Prostate gland (tissue), 2 donors: ENCODE measurements at regions not wholly inside any gene's neighbourhood (a gene's known extent, or its start where the extent isn't known, plus 50 kb on each side); places are given as distances from the start of the nearest gene placed in this dataset.

Experiments
- DNase-seq: peaks from one replicate; pipeline ENCODE4 v3.0.0-alpha.2; 2019; ENCODE audit warnings: low spot score
- H3K27ac ChIP-seq, 2 donors: fragments of 200-600 bp; sonication (generic); 2 replicates each; pipeline ENCODE4 v1.5.1; 2017 to 2019
- H3K27me3 ChIP-seq: fragments of 200-600 bp; sonication (generic); replicated peaks from 2 replicates; pipeline ENCODE4 v1.5.1; 2019; ENCODE audit not compliant: insufficient read depth
- H3K36me3 ChIP-seq, 2 donors: fragments of 200-600 bp; sonication (generic); 1 replicate in 1 of 2; 2 replicates in 1 of 2; pipeline versions ENCODE4 v1.5.1 to v1.8.1; 2017 to 2019
- H3K4me1 ChIP-seq: fragments of 200-600 bp; sonication (generic); replicated peaks from 2 replicates; pipeline ENCODE4 v1.5.1; 2019
- H3K4me3 ChIP-seq, 2 donors: fragments of 200-600 bp; sonication (generic); 2 replicates each; pipeline ENCODE4 v1.5.1; 2017 to 2019
- H3K9me3 ChIP-seq: fragments of 200-600 bp; sonication (generic); 2 replicates; pipeline ENCODE4 v1.5.1; 2017
- CTCF ChIP-seq, 4 experiments: fragments of 200-600 bp in 2 of 4; fragments of 450-650 bp in 2 of 4; sonication (generic) in 2 of 4; IDR thresholded peaks; 1 replicate in 3 of 4; 2 replicates in 1 of 4; pipeline ENCODE4 v1.5.1; 2016 to 2019; ENCODE audit warnings: antibody characterized with exemption in 4 of 4, mild to moderate bottlenecking in 2 of 4, moderate library complexity in 2 of 4
- POLR2A ChIP-seq: fragments of 450-650 bp; IDR thresholded peaks from one replicate; pipeline ENCODE4 v1.6.1; 2016; ENCODE audit warnings: antibody characterized with exemption, mild to moderate bottlenecking
- POLR2AphosphoS5 ChIP-seq: sonication (generic); formaldehyde crosslinking; IDR thresholded peaks from one replicate; pipeline ENCODE4 v1.6.1; 2017; ENCODE audit warnings: antibody characterized with exemption
- WGBS: methylation state at CpG from one replicate; pipeline ENCODE4 v1.1.5; 2018; 5-methylcytosine and 5-hydroxymethylcytosine counted together
- intact Hi-C: fragments of 100-400 bp; cut with DNase I; formaldehyde crosslinking; loops from one replicate; pipeline ENCODE4 v1.14.2; 2022

- WGBS: 27% methylated on average over 3 of the region's 3 CpGs
- Histone ChIP-seq H3K36me3 (no peaks in the 10 kb centered on the region), H3K9me3 (no peaks in the 10 kb centered on the region), H3K4me3 (no peak overlapping the region), H3K4me1 (no peaks in the 10 kb centered on the region), H3K27ac (no peak overlapping the region), H3K27me3 (no peaks in the 10 kb centered on the region)
- TF ChIP-seq POLR2A (no peak), CTCF (IDR thresholded peaks at IDR 0.05) (no peak), POLR2AphosphoS5 (no peak)
- DNase-seq: no peak
- intact Hi-C loops: no loop called here
Observed at GRCh38 chr12:20040831-20041230, 327.5 kb upstream of the PDE3A start.

- WGBS: 91% methylated on average over 1 of the region's 1 CpG
- Histone ChIP-seq H3K36me3 (no peaks in the 10 kb centered on the region), H3K4me3 (no peak overlapping the region), H3K27me3 (no peaks in the 10 kb centered on the region), H3K4me1 (no peaks in the 10 kb centered on the region), H3K9me3 (no peaks in the 10 kb centered on the region), H3K27ac (no peak overlapping the region)
- intact Hi-C loops: no loop called here
- DNase-seq: no peak
- TF ChIP-seq CTCF (IDR thresholded peaks at IDR 0.05): no peak
- TF ChIP-seq POLR2A: no peak
- TF ChIP-seq POLR2AphosphoS5: no peak
Observed at GRCh38 chr12:20044351-20044750, 324.0 kb upstream of the PDE3A start.

GRCh38 chr12:20044846-20045245 lies 323.5 kb upstream of the PDE3A start:
- H3K27ac ChIP-seq: no peak overlapping the region
- no peak overlapping the region for H3K4me3 ChIP-seq
- no peaks in the 10 kb centered on the region for H3K9me3 ChIP-seq
- no peak for DNase-seq
- H3K27me3 ChIP-seq: no peaks in the 10 kb centered on the region
- H3K4me1 ChIP-seq: no peaks in the 10 kb centered on the region
- TF ChIP-seq CTCF (IDR thresholded peaks at IDR 0.05) (no peak), POLR2A (no peak), POLR2AphosphoS5 (no peak)
- 72% methylated on average over 3 of the region's 3 CpGs for WGBS
- H3K36me3 ChIP-seq: no peaks in the 10 kb centered on the region
- intact Hi-C loops: no loop called here

- no peaks in the 10 kb centered on the region for H3K4me1 ChIP-seq
- no peaks in the 10 kb centered on the region for H3K27me3 ChIP-seq
- H3K27ac ChIP-seq: no peak overlapping the region
- WGBS: 96% methylated on average over 3 of the region's 3 CpGs
- no peaks in the 10 kb centered on the region for H3K36me3 ChIP-seq
- TF ChIP-seq CTCF (IDR thresholded peaks at IDR 0.05) (no peak), POLR2AphosphoS5 (no peak), POLR2A (no peak)
- intact Hi-C loops: no loop called here
- H3K4me3 ChIP-seq: no peak overlapping the region
- H3K9me3 ChIP-seq: no peaks in the 10 kb centered on the region
- no peak for DNase-seq
Observed at GRCh38 chr12:20047901-20048300, 320.4 kb upstream of the PDE3A start.

- Histone ChIP-seq H3K27me3 (no peaks in the 10 kb centered on the region), H3K9me3 (no peaks in the 10 kb centered on the region), H3K4me3 (no peak overlapping the region), H3K36me3 (no peaks in the 10 kb centered on the region), H3K4me1 (no peaks in the 10 kb centered on the region), H3K27ac (no peak overlapping the region)
- 56% methylated on average over 3 of the region's 3 CpGs for WGBS
- TF ChIP-seq CTCF (IDR thresholded peaks at IDR 0.05) (no peak), POLR2AphosphoS5 (no peak), POLR2A (no peak)
- intact Hi-C loops: no loop called here
- no peak for DNase-seq
Observed at GRCh38 chr12:20050221-20050620, 318.1 kb upstream of the PDE3A start.
